ENCODE measurements at regions not wholly inside any gene's neighbourhood (a gene's known extent, or its start where the extent isn't known, plus 50 kb on each side); places are given as distances from the start of the nearest gene placed in this dataset.
"Not testable (repeated sequence)": the region's sequence is repeated elsewhere in the genome, so short reads cannot be mapped to it uniquely, and the experiment has no call there.

GRCh38 chr17:20731131-20731530 is 151.6 kb downstream of the CDRT15L2 start:
- POLR2A ChIA-PET; H3K36me3 Mint-ChIP-seq; H3K4me3 Mint-ChIP-seq; H3K27me3 Mint-ChIP-seq (ENCODE audit: low read depth); DNase-seq (ENCODE audit: low spot score); H3K27ac Mint-ChIP-seq; H3K9me3 Mint-ChIP-seq; H3K4me1 Mint-ChIP-seq; ATAC-seq; CTCF ChIA-PET: not testable (repeated sequence)

GRCh38 chr17:20733923-20734322 is 154.4 kb downstream of the CDRT15L2 start:
- H3K4me3 Mint-ChIP-seq: no peak overlapping the region
- ChIA-PET CTCF (no interaction called here), POLR2A (no interaction called here)
- no peak for ATAC-seq
- no peaks in the 10 kb centered on the region for H3K9me3 Mint-ChIP-seq
- H3K27ac Mint-ChIP-seq: no peak overlapping the region
- TF ChIP-seq ATF6 (CRISPR knock-in tag; IDR thresholded peaks at IDR 0.05): no peak
- TF ChIP-seq, protein P1, sequence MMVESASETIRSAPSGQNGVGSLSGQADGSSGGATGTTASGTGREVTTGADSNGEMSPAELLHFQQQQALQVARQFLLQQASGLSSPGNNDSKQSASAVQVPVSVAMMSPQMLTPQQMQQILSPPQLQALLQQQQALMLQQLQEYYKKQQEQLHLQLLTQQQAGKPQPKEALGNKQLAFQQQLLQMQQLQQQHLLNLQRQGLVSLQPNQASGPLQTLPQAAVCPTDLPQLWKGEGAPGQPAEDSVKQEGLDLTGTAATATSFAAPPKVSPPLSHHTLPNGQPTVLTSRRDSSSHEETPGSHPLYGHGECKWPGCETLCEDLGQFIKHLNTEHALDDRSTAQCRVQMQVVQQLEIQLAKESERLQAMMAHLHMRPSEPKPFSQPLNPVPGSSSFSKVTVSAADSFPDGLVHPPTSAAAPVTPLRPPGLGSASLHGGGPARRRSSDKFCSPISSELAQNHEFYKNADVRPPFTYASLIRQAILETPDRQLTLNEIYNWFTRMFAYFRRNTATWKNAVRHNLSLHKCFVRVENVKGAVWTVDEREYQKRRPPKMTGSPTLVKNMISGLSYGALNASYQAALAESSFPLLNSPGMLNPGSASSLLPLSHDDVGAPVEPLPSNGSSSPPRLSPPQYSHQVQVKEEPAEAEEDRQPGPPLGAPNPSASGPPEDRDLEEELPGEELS (CRISPR knock-in tag; IDR thresholded peaks at IDR 0.05): no peak
- no peak for TF ChIP-seq ZSCAN18 (CRISPR knock-in tag; IDR thresholded peaks at IDR 0.05)
- TF ChIP-seq RELA (CRISPR knock-in tag; IDR thresholded peaks at IDR 0.05; ENCODE audit: borderline replicate concordance): no peak
- TF ChIP-seq, protein P2, sequence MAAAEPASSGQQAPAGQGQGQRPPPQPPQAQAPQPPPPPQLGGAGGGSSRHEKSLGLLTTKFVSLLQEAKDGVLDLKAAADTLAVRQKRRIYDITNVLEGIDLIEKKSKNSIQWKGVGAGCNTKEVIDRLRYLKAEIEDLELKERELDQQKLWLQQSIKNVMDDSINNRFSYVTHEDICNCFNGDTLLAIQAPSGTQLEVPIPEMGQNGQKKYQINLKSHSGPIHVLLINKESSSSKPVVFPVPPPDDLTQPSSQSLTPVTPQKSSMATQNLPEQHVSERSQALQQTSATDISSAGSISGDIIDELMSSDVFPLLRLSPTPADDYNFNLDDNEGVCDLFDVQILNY (CRISPR knock-in tag; IDR thresholded peaks at IDR 0.05): no peak
- TF ChIP-seq HMGA2 (CRISPR knock-in tag; IDR thresholded peaks at IDR 0.05): no peak
- no peak for TF ChIP-seq NFYB (CRISPR knock-in tag; conservative IDR thresholded peaks at IDR 0.05; ENCODE audit: low read depth)
- TF ChIP-seq, protein P3, sequence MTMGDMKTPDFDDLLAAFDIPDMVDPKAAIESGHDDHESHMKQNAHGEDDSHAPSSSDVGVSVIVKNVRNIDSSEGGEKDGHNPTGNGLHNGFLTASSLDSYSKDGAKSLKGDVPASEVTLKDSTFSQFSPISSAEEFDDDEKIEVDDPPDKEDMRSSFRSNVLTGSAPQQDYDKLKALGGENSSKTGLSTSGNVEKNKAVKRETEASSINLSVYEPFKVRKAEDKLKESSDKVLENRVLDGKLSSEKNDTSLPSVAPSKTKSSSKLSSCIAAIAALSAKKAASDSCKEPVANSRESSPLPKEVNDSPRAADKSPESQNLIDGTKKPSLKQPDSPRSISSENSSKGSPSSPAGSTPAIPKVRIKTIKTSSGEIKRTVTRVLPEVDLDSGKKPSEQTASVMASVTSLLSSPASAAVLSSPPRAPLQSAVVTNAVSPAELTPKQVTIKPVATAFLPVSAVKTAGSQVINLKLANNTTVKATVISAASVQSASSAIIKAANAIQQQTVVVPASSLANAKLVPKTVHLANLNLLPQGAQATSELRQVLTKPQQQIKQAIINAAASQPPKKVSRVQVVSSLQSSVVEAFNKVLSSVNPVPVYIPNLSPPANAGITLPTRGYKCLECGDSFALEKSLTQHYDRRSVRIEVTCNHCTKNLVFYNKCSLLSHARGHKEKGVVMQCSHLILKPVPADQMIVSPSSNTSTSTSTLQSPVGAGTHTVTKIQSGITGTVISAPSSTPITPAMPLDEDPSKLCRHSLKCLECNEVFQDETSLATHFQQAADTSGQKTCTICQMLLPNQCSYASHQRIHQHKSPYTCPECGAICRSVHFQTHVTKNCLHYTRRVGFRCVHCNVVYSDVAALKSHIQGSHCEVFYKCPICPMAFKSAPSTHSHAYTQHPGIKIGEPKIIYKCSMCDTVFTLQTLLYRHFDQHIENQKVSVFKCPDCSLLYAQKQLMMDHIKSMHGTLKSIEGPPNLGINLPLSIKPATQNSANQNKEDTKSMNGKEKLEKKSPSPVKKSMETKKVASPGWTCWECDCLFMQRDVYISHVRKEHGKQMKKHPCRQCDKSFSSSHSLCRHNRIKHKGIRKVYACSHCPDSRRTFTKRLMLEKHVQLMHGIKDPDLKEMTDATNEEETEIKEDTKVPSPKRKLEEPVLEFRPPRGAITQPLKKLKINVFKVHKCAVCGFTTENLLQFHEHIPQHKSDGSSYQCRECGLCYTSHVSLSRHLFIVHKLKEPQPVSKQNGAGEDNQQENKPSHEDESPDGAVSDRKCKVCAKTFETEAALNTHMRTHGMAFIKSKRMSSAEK (CRISPR knock-in tag; IDR thresholded peaks at IDR 0.05; ENCODE audit: borderline replicate concordance): no peak
- H3K4me1 Mint-ChIP-seq: no peaks in the 10 kb centered on the region
- H3K27me3 Mint-ChIP-seq (ENCODE audit: low read depth): no peaks in the 10 kb centered on the region
- H3K36me3 Mint-ChIP-seq: no peaks in the 10 kb centered on the region
- no peak for DNase-seq (ENCODE audit: low spot score)

DNA sequence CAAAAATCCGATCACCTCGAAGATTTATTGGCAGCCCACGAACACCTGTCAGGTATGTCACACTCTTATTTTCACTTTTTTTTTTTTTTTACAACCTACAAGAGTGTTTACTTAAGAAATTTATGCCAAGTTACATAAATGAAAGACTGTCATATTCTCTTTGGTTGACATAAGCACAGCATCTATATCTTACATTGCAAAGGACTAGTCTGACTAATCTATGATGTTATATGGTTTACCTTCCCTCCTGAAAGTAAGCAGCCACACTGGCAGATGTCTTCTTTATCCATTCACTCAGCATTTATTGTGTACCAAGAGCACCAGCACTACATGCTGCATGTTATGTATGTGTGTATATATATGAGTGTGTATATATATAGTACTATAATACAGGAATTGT is 156.3 kb downstream of the CDRT15L2 start:
- Mint-ChIP-seq H3K4me3 (no peak overlapping the region), H3K4me1 (no peaks in the 10 kb centered on the region), H3K36me3 (no peaks in the 10 kb centered on the region), H3K9me3 (no peaks in the 10 kb centered on the region), H3K27ac (no peak overlapping the region), H3K27me3 (ENCODE audit: low read depth) (no peaks in the 10 kb centered on the region)
- DNase-seq (ENCODE audit: low spot score) (no peak), ATAC-seq (no peak)
- POLR2A ChIA-PET: no interaction called here
- CTCF ChIA-PET: no interaction called here
- TF ChIP-seq PRRX2 (CRISPR knock-in tag; IDR thresholded peaks at IDR 0.05): no peak
- TF ChIP-seq ZNF425 (CRISPR knock-in tag; conservative IDR thresholded peaks at IDR 0.05): no peak
- TF ChIP-seq ZBTB43 (CRISPR knock-in tag; IDR thresholded peaks at IDR 0.05): no peak
- TF ChIP-seq RELA (CRISPR knock-in tag; IDR thresholded peaks at IDR 0.05; ENCODE audit: borderline replicate concordance): no peak
- TF ChIP-seq ATF1 (CRISPR knock-in tag; IDR thresholded peaks at IDR 0.05): no peak
- no peak for TF ChIP-seq HMGXB4 (CRISPR knock-in tag; IDR thresholded peaks at IDR 0.05)
- TF ChIP-seq ZNF219 (CRISPR knock-in tag; IDR thresholded peaks at IDR 0.05; ENCODE audit: borderline replicate concordance): no peak
- no peak for TF ChIP-seq ZNF416 (CRISPR knock-in tag; IDR thresholded peaks at IDR 0.05)
